PC-9 (cell line): ENCODE measurements at regions not wholly inside any gene's neighbourhood (a gene's known extent, or its start where the extent isn't known, plus 50 kb on each side); places are given as distances from the start of the nearest gene placed in this dataset.

ENCODE experiments used
- BruUV-seq: library from RNA; stranded (reverse); fragments of 400-500 nt; replicated peaks from 2 replicates; lab custom pipeline; 2021; lab: Mats Ljungman, UMichigan
- CTCF ChIA-PET: fragments of 300-600 bp; sonication (Branson Sonifier 250); formaldehyde crosslinking; loops from one replicate; lab custom pipeline; 2022; ENCODE audit warnings: antibody characterized with exemption; lab: Charles Lee
- POLR2A ChIA-PET: fragments of 300-600 bp; sonication (Branson Sonifier 250); formaldehyde crosslinking; loops from one replicate; lab custom pipeline; 2022; ENCODE audit warnings: antibody characterized with exemption; ENCODE audit not compliant: unreplicated experiment; lab: Charles Lee
- DNase-seq, 2 experiments: peaks; one replicate each; pipeline versions ENCODE4 v3.0.0 to v3.0.0-alpha.2; 2015 to 2022; ENCODE audit warnings: mixed read lengths in 1 of 2
- H2AFZ ChIP-seq: fragments of 200-600 bp; sonication (generic); 2 replicates; pipeline ENCODE4 v1.8.1; 2017; ENCODE audit warnings: antibody characterized with exemption
- H3F3A ChIP-seq: fragments of 200-600 bp; sonication (generic); 2 replicates; pipeline ENCODE4 v1.8.1; 2017; ENCODE audit warnings: antibody characterized with exemption, mild to moderate bottlenecking, low read depth; ENCODE audit not compliant: insufficient read depth
- H3K27ac ChIP-seq: fragments of 200-600 bp; sonication (generic); 2 replicates; pipeline ENCODE4 v1.6.1; 2016; ENCODE audit warnings: mixed run types
- H3K27me3 ChIP-seq: fragments of 200-600 bp; sonication (generic); 2 replicates; pipeline ENCODE4 v1.6.1; 2016; ENCODE audit warnings: low read depth, mixed run types; ENCODE audit not compliant: insufficient read depth
- H3K36me3 ChIP-seq: fragments of 200-600 bp; sonication (generic); 2 replicates; pipeline ENCODE4 v1.6.1; 2016; ENCODE audit warnings: low read depth, mixed run types
- H3K4me1 ChIP-seq: fragments of 200-600 bp; sonication (generic); replicated peaks from 2 replicates; pipeline ENCODE4 v1.6.1; 2016; ENCODE audit warnings: mixed run types; ENCODE audit not compliant: insufficient read depth
- H3K4me2 ChIP-seq: fragments of 200-600 bp; sonication (generic); 2 replicates; pipeline ENCODE4 v1.6.1; 2017; ENCODE audit warnings: mixed run types
- H3K4me3 ChIP-seq: fragments of 200-600 bp; sonication (generic); 2 replicates; pipeline ENCODE4 v1.6.1; 2016; ENCODE audit warnings: mixed run types
- H3K79me2 ChIP-seq: fragments of 200-600 bp; sonication (generic); 2 replicates; pipeline ENCODE4 v1.6.1; 2017; ENCODE audit warnings: low read depth, mixed run types
- H3K9me2 ChIP-seq: fragments of 200-600 bp; sonication (generic); 2 replicates; pipeline ENCODE4 v1.8.1; 2017; ENCODE audit warnings: mild to moderate bottlenecking; ENCODE audit not compliant: insufficient read depth
- H3K9me3 ChIP-seq: fragments of 200-600 bp; sonication (generic); 2 replicates; pipeline ENCODE4 v1.8.1; 2016; ENCODE audit warnings: low read depth; ENCODE audit not compliant: insufficient read depth
- H4K20me1 ChIP-seq: fragments of 200-600 bp; sonication (generic); 2 replicates; pipeline ENCODE4 v1.8.1; 2017; ENCODE audit not compliant: insufficient read depth
- CTCF ChIP-seq: fragments of 200-600 bp; sonication (generic); conservative IDR thresholded peaks from 2 replicates; pipeline ENCODE4 v1.6.1; 2017; ENCODE audit warnings: mixed run types, antibody characterized with exemption, mild to moderate bottlenecking, moderate library complexity
- EZH2 ChIP-seq: fragments of 200-600 bp; sonication (generic); IDR thresholded peaks from 2 replicates; pipeline ENCODE4 v1.8.0; 2017; ENCODE audit warnings: antibody characterized with exemption, low read depth
- intact Hi-C: fragments of 100-400 bp; cut with micrococcal nuclease; formaldehyde crosslinking; loops from one replicate; pipeline ENCODE4 v1.10.0; 2022; ENCODE audit not compliant: unreplicated experiment

DNA sequence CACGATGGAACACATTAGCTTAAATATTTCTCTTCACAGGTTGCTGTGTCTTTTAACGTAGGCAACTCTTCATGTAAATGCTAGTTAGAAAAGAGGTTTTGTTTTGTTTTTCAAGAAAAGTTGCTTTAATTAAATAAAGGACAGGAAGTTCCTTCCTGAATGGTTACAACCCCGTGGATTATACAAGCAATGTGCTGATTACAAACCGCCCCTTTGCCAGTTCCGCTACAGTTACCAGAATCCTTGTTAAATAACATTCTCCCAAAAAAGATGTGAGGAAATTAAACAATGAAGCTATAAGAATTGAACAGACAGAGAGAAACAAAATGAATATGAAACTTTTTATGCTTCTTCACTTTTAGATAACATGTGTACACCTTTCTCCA, 75.1 kb downstream of the LYZL2 start:
- no peaks in the 10 kb centered on the region for H3K36me3 ChIP-seq
- intact Hi-C loops, result no loop called here
- no peak for DNase-seq
- H3K4me3 ChIP-seq, result no peak overlapping the region
- BruUV-seq, result no TSS peak
- TF ChIP-seq CTCF (no peak), EZH2 (no peak)
- H3K9me3 ChIP-seq, result no peaks in the 10 kb centered on the region
- H3F3A ChIP-seq, result peaks cover 5% of the 10 kb centered on the region; the same call in 1 of the 2 replicates
- H3K4me2 ChIP-seq, result no peak overlapping the region
- no peak overlapping the region for H2AFZ ChIP-seq
- no peaks in the 10 kb centered on the region for H4K20me1 ChIP-seq
- ChIA-PET POLR2A (no interaction called here), CTCF (interaction anchor here (0.6 kb wide), 1 partner anchor 205 kb away, joined by 8 read pairs; the partner anchor contains the start of gene MTPAP)
- no peaks in the 10 kb centered on the region for H3K79me2 ChIP-seq
- peaks cover 8% of the 10 kb centered on the region for H3K4me1 ChIP-seq
- no peaks in the 10 kb centered on the region for H3K9me2 ChIP-seq
- no peak overlapping the region for H3K27ac ChIP-seq
- H3K27me3 ChIP-seq, result no peaks in the 10 kb centered on the region

- peak in 1 of 2 experiments; percentile 21 for DNase-seq
- peaks cover 5% of the 10 kb centered on the region; the same call in 1 of the 2 replicates for H3F3A ChIP-seq
Measured at GRCh38 chr10:30553626-30554439, 75.7 kb downstream of the LYZL2 start.

More at GRCh38 chr10:30553626-30554439, 75.7 kb downstream of the LYZL2 start:
- CTCF ChIA-PET, result interaction anchor here (0.6 kb wide), 1 partner anchor 205 kb away, joined by 8 read pairs; the partner anchor contains the start of gene MTPAP
- Histone ChIP-seq H3K79me2 (no peaks in the 10 kb centered on the region), H3K27me3 (no peaks in the 10 kb centered on the region), H3K4me3 (no peak overlapping the region), H4K20me1 (no peaks in the 10 kb centered on the region), H3K27ac (no peak overlapping the region), H3K36me3 (no peaks in the 10 kb centered on the region), H3K4me2 (no peak overlapping the region), H3K4me1 (peaks cover 8% of the 10 kb centered on the region), H3K9me3 (no peaks in the 10 kb centered on the region), H2AFZ (no peak overlapping the region), H3K9me2 (no peaks in the 10 kb centered on the region)
- POLR2A ChIA-PET, result interaction anchor here (0.7 kb wide), 1 partner anchor 814 kb away, joined by 4 read pairs; no protein-coding TSS in a partner anchor
- intact Hi-C loops, result no loop called here
- BruUV-seq, result no TSS peak
- TF ChIP-seq EZH2 (no peak), CTCF (no peak)
